Loucy (cell line): ENCODE measurements at regions not wholly inside any gene's neighbourhood (a gene's known extent, or its start where the extent isn't known, plus 50 kb on each side); places are given as distances from the start of the nearest gene placed in this dataset.

Experiments
- H2AFZ ChIP-seq: fragments of 200-600 bp; sonication (generic); 2 replicates; pipeline ENCODE4 v1.6.0; 2016; ENCODE audit warnings: antibody characterized with exemption, mild to moderate bottlenecking, low read length, moderate library complexity
- H3F3A ChIP-seq: fragments of 200-600 bp; 2 replicates; pipeline ENCODE4 v1.6.0; 2016; ENCODE audit warnings: antibody characterized with exemption, low read depth, mild to moderate bottlenecking
- H3K27me3 ChIP-seq: fragments of 200-600 bp; sonication (generic); 2 replicates; pipeline ENCODE4 v1.6.1; 2014; ENCODE audit warnings: low read length, mild to moderate bottlenecking; ENCODE audit not compliant: insufficient read depth, poor library complexity, severe bottlenecking
- H3K36me3 ChIP-seq: fragments of 200-600 bp; sonication (generic); 2 replicates; pipeline ENCODE4 v1.6.1; 2016; ENCODE audit warnings: low read length; ENCODE audit not compliant: insufficient read depth
- H3K4me1 ChIP-seq: fragments of 200-600 bp; sonication (generic); 2 replicates; pipeline ENCODE4 v1.5.1; 2014; ENCODE audit warnings: low read length, mild to moderate bottlenecking; ENCODE audit not compliant: insufficient read depth, poor library complexity, severe bottlenecking
- H3K4me2 ChIP-seq: fragments of 200-600 bp; sonication (generic); 2 replicates; pipeline ENCODE4 v1.6.0; 2014; ENCODE audit warnings: antibody characterized with exemption, low read length, low read depth, mild to moderate bottlenecking; ENCODE audit not compliant: poor library complexity, severe bottlenecking
- H3K4me3 ChIP-seq: fragments of 200-600 bp; sonication (generic); 2 replicates; pipeline ENCODE4 v1.5.1; 2014; ENCODE audit warnings: low read length, mild to moderate bottlenecking, mixed read lengths; ENCODE audit not compliant: poor library complexity, severe bottlenecking
- H3K79me2 ChIP-seq: fragments of 200-600 bp; sonication (generic); 2 replicates; pipeline ENCODE4 v1.6.1; 2014; ENCODE audit warnings: low read length; ENCODE audit not compliant: insufficient read depth
- H3K9ac ChIP-seq: fragments of 200-600 bp; sonication (generic); 2 replicates; pipeline ENCODE4 v1.6.0; 2014; ENCODE audit warnings: mild to moderate bottlenecking, low read depth, low read length, moderate library complexity; ENCODE audit not compliant: poor library complexity, severe bottlenecking
- H3K9me2 ChIP-seq: fragments of 200-600 bp; sonication (generic); replicated peaks from 2 replicates; pipeline ENCODE4 v1.6.1; 2016; ENCODE audit warnings: low read depth, low read length, mixed read lengths
- H3K9me3 ChIP-seq: fragments of 200-600 bp; sonication (generic); 2 replicates; pipeline ENCODE4 v1.6.1; 2014; ENCODE audit warnings: mild to moderate bottlenecking, antibody characterized with exemption, low read length, low read depth; ENCODE audit not compliant: insufficient read depth
- H4K20me1 ChIP-seq: fragments of 200-600 bp; sonication (generic); 2 replicates; pipeline ENCODE4 v1.6.0; 2014; ENCODE audit warnings: antibody characterized with exemption, low read length, mild to moderate bottlenecking; ENCODE audit not compliant: insufficient read depth, poor library complexity, severe bottlenecking
- EZH2phosphoT487 ChIP-seq: fragments of 200-600 bp; IDR thresholded peaks from 2 replicates; pipeline ENCODE4 v1.6.1; 2018; ENCODE audit warnings: antibody characterized with exemption, mild to moderate bottlenecking, moderate library complexity, borderline replicate concordance
- TF ChIP-seq, protein P1 (sequence below): fragments of 200-600 bp; sonication (generic); conservative IDR thresholded peaks from 2 replicates; pipeline ENCODE4 v1.5.1; 2014; ENCODE audit warnings: mild to moderate bottlenecking, antibody characterized with exemption, low read length

DNA sequence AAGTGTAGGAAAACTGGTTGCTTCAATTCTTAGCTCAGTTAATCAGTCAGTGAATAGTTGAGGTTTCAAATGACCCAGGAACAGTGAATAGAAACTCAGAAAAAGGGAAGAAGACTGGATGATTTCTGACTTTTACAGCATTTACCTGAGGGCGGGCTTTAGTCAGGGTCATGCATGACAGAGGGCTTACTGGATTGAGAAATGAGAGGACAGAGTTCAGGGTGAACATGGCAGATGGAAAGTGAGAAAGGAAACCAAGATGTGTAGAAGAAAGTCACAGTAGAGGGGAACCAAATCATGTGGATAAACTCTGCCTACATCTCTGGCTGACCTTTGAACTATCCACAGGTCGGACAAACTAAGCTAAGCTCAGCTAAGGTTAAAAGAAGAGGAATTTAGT is 596.0 kb downstream of the SEMA5A start:
- no peak overlapping the region for H3K9ac ChIP-seq
- H3K4me2 ChIP-seq: no peak overlapping the region
- H2AFZ ChIP-seq: no peak overlapping the region
- H3F3A ChIP-seq: no peaks in the 10 kb centered on the region
- no peaks in the 10 kb centered on the region for H3K9me3 ChIP-seq
- H4K20me1 ChIP-seq: no peaks in the 10 kb centered on the region
- no peaks in the 10 kb centered on the region for H3K9me2 ChIP-seq
- no peaks in the 10 kb centered on the region for H3K27me3 ChIP-seq
- H3K36me3 ChIP-seq: no peaks in the 10 kb centered on the region
- TF ChIP-seq, protein P1, sequence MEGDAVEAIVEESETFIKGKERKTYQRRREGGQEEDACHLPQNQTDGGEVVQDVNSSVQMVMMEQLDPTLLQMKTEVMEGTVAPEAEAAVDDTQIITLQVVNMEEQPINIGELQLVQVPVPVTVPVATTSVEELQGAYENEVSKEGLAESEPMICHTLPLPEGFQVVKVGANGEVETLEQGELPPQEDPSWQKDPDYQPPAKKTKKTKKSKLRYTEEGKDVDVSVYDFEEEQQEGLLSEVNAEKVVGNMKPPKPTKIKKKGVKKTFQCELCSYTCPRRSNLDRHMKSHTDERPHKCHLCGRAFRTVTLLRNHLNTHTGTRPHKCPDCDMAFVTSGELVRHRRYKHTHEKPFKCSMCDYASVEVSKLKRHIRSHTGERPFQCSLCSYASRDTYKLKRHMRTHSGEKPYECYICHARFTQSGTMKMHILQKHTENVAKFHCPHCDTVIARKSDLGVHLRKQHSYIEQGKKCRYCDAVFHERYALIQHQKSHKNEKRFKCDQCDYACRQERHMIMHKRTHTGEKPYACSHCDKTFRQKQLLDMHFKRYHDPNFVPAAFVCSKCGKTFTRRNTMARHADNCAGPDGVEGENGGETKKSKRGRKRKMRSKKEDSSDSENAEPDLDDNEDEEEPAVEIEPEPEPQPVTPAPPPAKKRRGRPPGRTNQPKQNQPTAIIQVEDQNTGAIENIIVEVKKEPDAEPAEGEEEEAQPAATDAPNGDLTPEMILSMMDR: no peak
- TF ChIP-seq EZH2phosphoT487: no peak
- H3K4me3 ChIP-seq: no peak overlapping the region
- H3K4me1 ChIP-seq: peaks cover 10% of the 10 kb centered on the region
- H3K79me2 ChIP-seq: no peaks in the 10 kb centered on the region

GRCh38 chr5:8952147-8952546 is 593.7 kb downstream of the SEMA5A start:
- Histone ChIP-seq H3F3A (no peaks in the 10 kb centered on the region), H3K4me3 (peak overlapping the region; percentile 9), H3K9me2 (no peaks in the 10 kb centered on the region), H3K4me1 (peaks cover 10% of the 10 kb centered on the region), H2AFZ (no peak overlapping the region), H4K20me1 (no peaks in the 10 kb centered on the region), H3K79me2 (no peaks in the 10 kb centered on the region), H3K9ac (no peak overlapping the region), H3K4me2 (peak overlapping the region; percentile 32), H3K36me3 (no peaks in the 10 kb centered on the region), H3K27me3 (no peaks in the 10 kb centered on the region), H3K9me3 (no peaks in the 10 kb centered on the region)
- TF ChIP-seq, protein P1: no peak
- no peak for TF ChIP-seq EZH2phosphoT487

GRCh38 chr5:8953016-8953415 is 592.9 kb downstream of the SEMA5A start:
- Histone ChIP-seq H2AFZ (peak overlapping the region; percentile 81), H3K36me3 (no peaks in the 10 kb centered on the region), H3K9ac (peak overlapping the region; percentile 23)

More at GRCh38 chr5:8953016-8953415, 592.9 kb downstream of the SEMA5A start:
- H3K79me2 ChIP-seq: no peaks in the 10 kb centered on the region
- no peaks in the 10 kb centered on the region for H3K27me3 ChIP-seq
- peak overlapping the region; percentile 32 for H3K4me2 ChIP-seq
- H3K9me3 ChIP-seq: no peaks in the 10 kb centered on the region
- H3F3A ChIP-seq: no peaks in the 10 kb centered on the region
- H3K9me2 ChIP-seq: no peaks in the 10 kb centered on the region
- peak overlapping the region; percentile 9 for H3K4me3 ChIP-seq
- H3K4me1 ChIP-seq: peaks cover 10% of the 10 kb centered on the region
- TF ChIP-seq, protein P1: no peak
- TF ChIP-seq EZH2phosphoT487: no peak
- H4K20me1 ChIP-seq: no peaks in the 10 kb centered on the region
